ENCODE measurements at regions not wholly inside any gene's neighbourhood (a gene's known extent, or its start where the extent isn't known, plus 50 kb on each side); places are given as distances from the start of the nearest gene placed in this dataset.

DNA sequence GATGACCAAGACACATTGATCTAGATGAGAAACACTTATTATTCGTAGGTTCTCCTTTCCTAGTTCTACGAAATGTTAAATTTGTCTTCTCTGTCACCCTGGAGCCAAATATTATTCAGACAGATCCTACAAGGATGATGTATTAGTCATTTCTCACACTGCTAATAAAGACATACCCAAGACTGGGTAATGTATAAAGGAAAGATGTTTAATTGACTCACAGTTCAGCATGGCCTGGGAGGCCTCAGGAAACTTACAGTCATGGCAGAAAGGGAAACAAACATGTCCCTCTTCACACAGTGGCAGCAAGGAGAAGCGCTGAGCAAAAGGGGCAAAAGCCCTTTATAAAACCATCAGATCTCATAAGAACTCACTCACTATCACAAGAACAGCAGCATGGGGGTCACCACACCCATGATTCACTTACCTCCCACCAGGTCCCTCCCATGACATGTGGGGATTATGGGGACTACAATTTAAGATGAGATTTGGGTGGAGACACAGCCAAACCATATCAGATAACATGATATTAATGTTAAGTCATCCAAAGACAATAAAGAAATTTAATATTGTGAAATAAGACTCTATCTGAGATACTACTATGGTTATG lies 1248.8 kb upstream of the SLC10A2 start:
- Histone ChIP-seq H3K27ac (no peak overlapping the region), H3K4me3 (ENCODE audit: low read depth in 1 of 2, low read length in 1 of 2) (no peak overlapping the region), H3K27me3 (no peaks in the 10 kb centered on the region), H3K36me3 (no peaks in the 10 kb centered on the region), H3K9me3 (no peaks in the 10 kb centered on the region), H3K4me1 (ENCODE audit: control insufficient read depth in 1 of 2, insufficient read depth in 1 of 2, low read depth in 1 of 2, low read length in 1 of 2) (no peaks in the 10 kb centered on the region)
- TF ChIP-seq, protein P1, sequence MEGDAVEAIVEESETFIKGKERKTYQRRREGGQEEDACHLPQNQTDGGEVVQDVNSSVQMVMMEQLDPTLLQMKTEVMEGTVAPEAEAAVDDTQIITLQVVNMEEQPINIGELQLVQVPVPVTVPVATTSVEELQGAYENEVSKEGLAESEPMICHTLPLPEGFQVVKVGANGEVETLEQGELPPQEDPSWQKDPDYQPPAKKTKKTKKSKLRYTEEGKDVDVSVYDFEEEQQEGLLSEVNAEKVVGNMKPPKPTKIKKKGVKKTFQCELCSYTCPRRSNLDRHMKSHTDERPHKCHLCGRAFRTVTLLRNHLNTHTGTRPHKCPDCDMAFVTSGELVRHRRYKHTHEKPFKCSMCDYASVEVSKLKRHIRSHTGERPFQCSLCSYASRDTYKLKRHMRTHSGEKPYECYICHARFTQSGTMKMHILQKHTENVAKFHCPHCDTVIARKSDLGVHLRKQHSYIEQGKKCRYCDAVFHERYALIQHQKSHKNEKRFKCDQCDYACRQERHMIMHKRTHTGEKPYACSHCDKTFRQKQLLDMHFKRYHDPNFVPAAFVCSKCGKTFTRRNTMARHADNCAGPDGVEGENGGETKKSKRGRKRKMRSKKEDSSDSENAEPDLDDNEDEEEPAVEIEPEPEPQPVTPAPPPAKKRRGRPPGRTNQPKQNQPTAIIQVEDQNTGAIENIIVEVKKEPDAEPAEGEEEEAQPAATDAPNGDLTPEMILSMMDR (IDR thresholded peaks at IDR 0.05): no peak

DNA sequence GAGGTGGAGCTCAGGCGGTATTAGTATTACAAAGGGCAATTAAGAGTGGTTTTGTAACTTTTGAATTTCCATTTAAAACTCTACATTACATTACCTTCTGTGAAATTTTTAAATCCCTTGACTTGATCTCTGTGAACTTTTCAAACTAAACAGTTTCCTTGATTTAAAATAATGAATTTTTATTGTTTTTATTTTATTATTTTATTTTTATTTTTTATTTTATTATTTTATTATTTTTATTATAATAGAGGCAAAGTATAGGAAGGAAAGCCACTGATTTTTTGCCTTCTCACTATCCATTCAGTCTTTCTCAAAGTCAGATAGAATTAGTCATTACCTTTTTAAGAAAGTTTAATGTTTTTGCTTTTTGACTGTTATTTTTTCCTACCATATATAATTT lies 1248.1 kb upstream of the SLC10A2 start:
- no peaks in the 10 kb centered on the region for H3K36me3 ChIP-seq
- TF ChIP-seq, protein P1 (IDR thresholded peaks at IDR 0.05): no peak
- H3K27ac ChIP-seq: no peak overlapping the region
- no peaks in the 10 kb centered on the region for H3K4me1 ChIP-seq (ENCODE audit: control insufficient read depth in 1 of 2, insufficient read depth in 1 of 2, low read depth in 1 of 2, low read length in 1 of 2)
- H3K27me3 ChIP-seq: no peaks in the 10 kb centered on the region
- H3K4me3 ChIP-seq (ENCODE audit: low read depth in 1 of 2, low read length in 1 of 2): no peak overlapping the region
- no peaks in the 10 kb centered on the region for H3K9me3 ChIP-seq

GRCh38 chr13:104310861-104311260 lies 1244.6 kb upstream of the SLC10A2 start:
- H3K36me3 ChIP-seq: no peaks in the 10 kb centered on the region
- H3K9me3 ChIP-seq: no peaks in the 10 kb centered on the region
- H3K4me1 ChIP-seq (ENCODE audit: control insufficient read depth in 1 of 2, insufficient read depth in 1 of 2, low read depth in 1 of 2, low read length in 1 of 2): no peaks in the 10 kb centered on the region
- H3K27me3 ChIP-seq: no peaks in the 10 kb centered on the region
- TF ChIP-seq, protein P1 (IDR thresholded peaks at IDR 0.05): no peak
- H3K27ac ChIP-seq: no peak overlapping the region
- H3K4me3 ChIP-seq (ENCODE audit: low read depth in 1 of 2, low read length in 1 of 2): no peak overlapping the region

GRCh38 chr13:104309431-104309830 lies 1243.2 kb upstream of the SLC10A2 start:
- Histone ChIP-seq H3K36me3 (no peaks in the 10 kb centered on the region), H3K27ac (no peak overlapping the region), H3K4me3 (ENCODE audit: low read depth in 1 of 2, low read length in 1 of 2) (no peak overlapping the region), H3K4me1 (ENCODE audit: control insufficient read depth in 1 of 2, insufficient read depth in 1 of 2, low read depth in 1 of 2, low read length in 1 of 2) (no peaks in the 10 kb centered on the region), H3K9me3 (no peaks in the 10 kb centered on the region), H3K27me3 (no peaks in the 10 kb centered on the region)
- TF ChIP-seq, protein P1 (IDR thresholded peaks at IDR 0.05): no peak

- TF ChIP-seq, protein P1 (IDR thresholded peaks at IDR 0.05): no peak
- Histone ChIP-seq H3K27me3 (no peaks in the 10 kb centered on the region), H3K4me1 (ENCODE audit: control insufficient read depth in 1 of 2, insufficient read depth in 1 of 2, low read depth in 1 of 2, low read length in 1 of 2) (no peaks in the 10 kb centered on the region), H3K36me3 (no peaks in the 10 kb centered on the region), H3K9me3 (no peaks in the 10 kb centered on the region), H3K4me3 (ENCODE audit: low read depth in 1 of 2, low read length in 1 of 2) (no peak overlapping the region), H3K27ac (no peak overlapping the region)
Observed at GRCh38 chr13:104301171-104301975, 1235.2 kb upstream of the SLC10A2 start.

Measured in neutrophil (primary cell).